HUES64 (cell line): ENCODE measurements at regions not wholly inside any gene's neighbourhood (a gene's known extent, or its start where the extent isn't known, plus 50 kb on each side); places are given as distances from the start of the nearest gene placed in this dataset.
"Not testable (repeated sequence)": the region's sequence is repeated elsewhere in the genome, so short reads cannot be mapped to it uniquely, and the experiment has no call there.

ENCODE experiments used
- H3K27ac ChIP-seq: 2 replicates; pipeline ENCODE4 v1.7.0; 2013; ENCODE audit warnings: low read depth, low read length, inconsistent platforms
- H3K27me3 ChIP-seq: 2 replicates; pipeline ENCODE4 v1.6.1; 2013; ENCODE audit warnings: mild to moderate bottlenecking, low read length; ENCODE audit not compliant: insufficient read depth
- H3K36me3 ChIP-seq: 2 replicates; pipeline ENCODE4 v1.6.1; 2013; ENCODE audit warnings: mild to moderate bottlenecking, low read length; ENCODE audit not compliant: insufficient read depth
- H3K4me1 ChIP-seq: 2 replicates; pipeline ENCODE4 v1.6.1; 2013; ENCODE audit warnings: mild to moderate bottlenecking, low read length, moderate library complexity; ENCODE audit not compliant: insufficient read depth
- H3K4me3 ChIP-seq: 2 replicates; pipeline ENCODE4 v1.5.1; 2013; ENCODE audit warnings: mild to moderate bottlenecking, low read length, moderate library complexity
- H3K9ac ChIP-seq: 2 replicates; pipeline ENCODE4 v1.6.1; 2013; ENCODE audit warnings: mild to moderate bottlenecking, low read depth, low read length
- H3K9me3 ChIP-seq: 2 replicates; pipeline ENCODE4 v1.6.1; 2013; ENCODE audit warnings: low read depth, low read length; ENCODE audit not compliant: insufficient read depth
- WGBS: fragments of 150-250, 120-280 bp; methylation state at CpG from one replicate; pipeline ENCODE4 v1.1.7; 2013; ENCODE audit warnings: missing lambda C conversion rate; 5-methylcytosine and 5-hydroxymethylcytosine counted together

DNA sequence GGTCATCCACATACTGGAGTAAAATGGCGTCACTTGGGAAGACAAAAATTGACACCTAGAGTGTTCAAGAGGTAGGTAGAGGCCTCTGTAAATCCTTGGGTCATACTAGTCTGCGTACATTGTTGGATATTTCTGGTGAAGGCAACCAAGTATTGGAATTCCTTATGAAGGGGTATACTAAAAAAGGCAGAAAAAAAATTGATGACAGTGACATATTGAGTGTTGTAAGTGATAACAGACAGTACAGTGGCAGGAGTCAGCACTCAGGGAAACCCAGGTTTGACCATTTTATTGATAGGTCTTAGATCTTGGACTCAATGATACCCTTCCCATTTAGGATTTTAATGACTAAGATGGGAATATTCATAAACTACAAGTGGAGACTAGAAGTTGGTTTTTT lies 359.1 kb upstream of the VSTM2A start:
- Histone ChIP-seq H3K4me3 (no peak overlapping the region), H3K9me3 (no peaks in the 10 kb centered on the region), H3K9ac (no peak overlapping the region), H3K36me3 (no peaks in the 10 kb centered on the region), H3K4me1 (peaks cover 3% of the 10 kb centered on the region), H3K27me3 (no peaks in the 10 kb centered on the region), H3K27ac (no peak overlapping the region)
- 44% methylated on average over 2 of the region's 2 CpGs for WGBS

DNA sequence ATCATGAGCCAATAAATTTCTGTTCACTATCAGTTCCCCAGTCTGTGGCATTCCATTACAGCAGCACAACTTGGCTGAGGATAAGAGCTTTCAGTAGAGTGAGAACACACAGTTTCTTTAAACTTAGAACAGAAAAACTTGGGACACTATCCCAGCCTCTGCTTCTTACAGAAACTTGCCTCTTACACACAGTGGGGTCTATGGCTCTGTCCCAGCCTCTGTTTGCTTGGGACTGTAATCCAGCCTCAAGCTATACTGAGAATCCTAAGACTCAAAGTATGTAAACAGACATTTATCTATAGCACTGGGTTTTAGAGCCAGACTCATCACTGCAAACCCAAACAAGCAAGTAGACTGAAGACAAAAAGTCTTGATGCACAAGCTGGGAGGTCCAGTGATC lies 355.8 kb upstream of the VSTM2A start:
- no peaks in the 10 kb centered on the region for H3K9me3 ChIP-seq
- H3K4me1 ChIP-seq: peaks cover 21% of the 10 kb centered on the region
- no peak overlapping the region for H3K27ac ChIP-seq
- no peaks in the 10 kb centered on the region; the same call in 1 of the 2 replicates for H3K27me3 ChIP-seq
- no peaks in the 10 kb centered on the region for H3K36me3 ChIP-seq
- no peak overlapping the region for H3K9ac ChIP-seq
- no peak overlapping the region for H3K4me3 ChIP-seq

DNA sequence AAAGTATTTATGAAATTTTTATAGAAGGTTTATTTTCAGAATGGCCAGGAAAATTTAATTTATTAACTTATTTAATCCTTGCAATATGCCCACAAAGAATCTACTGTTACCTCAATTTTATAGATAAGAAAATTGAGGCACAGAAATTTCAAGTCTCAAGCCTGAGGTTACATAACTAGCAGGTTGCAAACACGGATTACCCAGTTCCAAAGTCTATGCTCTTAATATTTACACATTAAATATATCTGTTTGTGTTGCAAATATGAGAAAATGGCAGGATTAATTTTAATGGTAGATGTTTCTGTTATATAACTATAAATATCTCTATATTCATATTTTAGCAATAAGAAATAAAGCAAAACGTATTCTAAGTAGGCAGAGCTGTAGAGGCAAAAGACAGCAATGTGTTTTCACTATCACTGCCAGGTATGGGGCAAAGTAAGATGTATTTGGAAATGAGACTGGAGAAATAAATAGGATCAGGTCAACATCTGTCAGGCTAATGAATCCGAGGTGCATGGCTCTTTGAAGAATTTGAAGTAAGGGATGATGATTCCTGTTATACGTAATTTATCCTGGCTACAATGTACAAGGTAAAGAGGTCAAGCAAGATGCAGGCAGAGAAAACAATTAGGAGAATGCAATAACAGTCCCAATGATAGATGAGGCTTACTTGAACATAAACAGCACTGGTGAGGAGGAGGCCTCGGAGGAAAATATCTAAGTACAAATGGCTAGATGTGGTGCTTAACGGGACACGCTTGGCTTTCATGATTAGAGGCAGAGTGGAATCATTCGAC lies 354.1 kb upstream of the VSTM2A start:
- WGBS: 93% methylated on average over 7 of the region's 8 CpGs
- Histone ChIP-seq H3K4me1 (peaks cover 21% of the 10 kb centered on the region), H3K9ac (no peak overlapping the region), H3K9me3 (no peaks in the 10 kb centered on the region), H3K27ac (no peak overlapping the region), H3K27me3 (no peaks in the 10 kb centered on the region; the same call in 1 of the 2 replicates), H3K4me3 (no peak overlapping the region), H3K36me3 (no peaks in the 10 kb centered on the region)

DNA sequence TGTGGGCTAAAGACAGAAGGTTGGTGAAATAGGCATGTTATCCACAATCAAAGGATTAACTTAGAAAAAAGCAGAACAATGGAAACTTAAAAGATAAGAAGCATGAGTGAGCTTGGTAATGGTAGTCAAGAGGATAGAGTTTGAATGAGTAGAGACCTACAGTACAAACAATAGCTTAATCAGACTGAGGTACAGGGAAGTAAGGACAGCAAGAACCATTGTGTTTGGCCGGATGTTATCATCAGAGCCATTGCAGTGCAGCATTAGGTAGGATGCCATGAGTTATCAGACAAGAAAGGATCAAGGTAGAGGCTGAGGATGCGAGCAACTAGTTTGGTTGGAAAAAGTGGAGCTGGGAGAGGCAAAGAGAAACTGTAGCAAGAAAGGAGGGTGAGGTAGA lies 353.3 kb upstream of the VSTM2A start:
- no peak overlapping the region for H3K4me3 ChIP-seq
- WGBS: 84% methylated on average over 2 of the region's 2 CpGs
- no peak overlapping the region for H3K9ac ChIP-seq
- H3K27ac ChIP-seq: peak overlapping the region; percentile 35; the same call in 1 of the 2 replicates
- no peaks in the 10 kb centered on the region; the same call in 1 of the 2 replicates for H3K27me3 ChIP-seq
- H3K4me1 ChIP-seq: peaks cover 21% of the 10 kb centered on the region
- no peaks in the 10 kb centered on the region for H3K36me3 ChIP-seq
- H3K9me3 ChIP-seq: no peaks in the 10 kb centered on the region

DNA sequence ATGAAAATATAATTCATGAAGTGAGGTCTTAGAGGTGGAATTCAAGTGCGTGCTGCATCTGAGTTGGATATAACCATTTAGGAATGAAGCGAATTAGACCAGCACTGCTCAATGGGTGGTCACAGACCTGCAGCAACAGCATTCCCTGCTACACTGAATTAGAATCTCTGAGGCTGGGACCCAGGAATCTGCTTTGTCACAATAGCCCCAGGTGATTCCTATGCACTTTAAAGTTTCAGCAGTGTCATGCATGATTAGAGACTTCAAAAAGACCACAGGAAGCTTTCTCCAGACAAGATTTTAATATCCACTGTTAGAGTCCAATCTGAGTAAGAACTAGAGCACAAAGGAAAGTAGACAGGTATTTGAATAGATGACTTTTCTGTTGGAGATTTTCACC lies 352.8 kb upstream of the VSTM2A start:
- Histone ChIP-seq H3K27ac (peak overlapping the region; percentile 35; the same call in 1 of the 2 replicates), H3K27me3 (no peaks in the 10 kb centered on the region; the same call in 1 of the 2 replicates), H3K4me3 (0 out of 2 replicates have a peak overlapping the region, but pooled peaks have one; percentile 12), H3K4me1 (peaks cover 21% of the 10 kb centered on the region), H3K9me3 (no peaks in the 10 kb centered on the region), H3K36me3 (no peaks in the 10 kb centered on the region), H3K9ac (no peak overlapping the region)
- WGBS: 39% methylated on average over 2 of the region's 2 CpGs

DNA sequence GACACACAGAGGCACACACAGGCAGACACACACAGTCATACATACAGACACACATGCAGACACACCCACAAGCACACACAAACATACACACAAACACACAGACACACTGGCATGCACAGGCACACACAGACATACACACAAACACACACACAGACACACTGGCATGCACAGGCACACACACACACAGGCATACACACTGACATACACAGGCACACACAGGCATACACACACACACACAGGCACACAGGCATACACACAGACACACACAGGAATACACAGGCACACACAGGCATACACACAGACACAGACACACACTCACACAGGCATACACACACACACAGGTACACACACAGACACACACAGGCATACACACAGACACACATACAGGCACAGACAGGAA lies 340.7 kb upstream of the VSTM2A start:
- Histone ChIP-seq H3K9ac (no peak overlapping the region), H3K36me3 (peaks cover 3% of the 10 kb centered on the region; the same call in 1 of the 2 replicates), H3K4me3 (no peak overlapping the region), H3K4me1 (no peaks in the 10 kb centered on the region), H3K9me3 (peaks cover 18% of the 10 kb centered on the region), H3K27ac (no peak overlapping the region), H3K27me3 (no peaks in the 10 kb centered on the region)

DNA sequence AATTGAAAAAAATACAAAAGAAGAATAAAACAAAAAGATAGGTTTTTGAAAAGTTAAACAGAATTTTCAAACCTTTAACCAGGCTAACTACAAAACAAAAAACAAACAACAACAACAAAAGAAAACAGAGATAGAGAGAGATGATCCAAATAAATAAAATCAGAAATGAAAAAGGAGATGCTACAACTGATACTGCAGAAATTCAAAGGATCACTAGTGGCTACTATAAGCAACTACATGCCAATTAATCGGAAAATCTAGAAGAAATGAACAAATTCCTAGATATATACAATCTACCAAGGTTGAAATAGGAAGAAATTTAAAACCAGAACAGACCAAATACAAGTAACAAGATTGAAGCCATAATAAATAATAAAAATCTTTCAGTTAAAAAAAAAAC lies 326.8 kb upstream of the VSTM2A start:
- Histone ChIP-seq H3K27ac (no peak overlapping the region), H3K4me1 (no peaks in the 10 kb centered on the region), H3K36me3 (no peaks in the 10 kb centered on the region), H3K9ac (no peak overlapping the region), H3K4me3 (no peak overlapping the region), H3K27me3 (no peaks in the 10 kb centered on the region), H3K9me3 (peaks cover 45% of the 10 kb centered on the region)
- WGBS: 100% methylated on average over 1 of the region's 1 CpG

DNA sequence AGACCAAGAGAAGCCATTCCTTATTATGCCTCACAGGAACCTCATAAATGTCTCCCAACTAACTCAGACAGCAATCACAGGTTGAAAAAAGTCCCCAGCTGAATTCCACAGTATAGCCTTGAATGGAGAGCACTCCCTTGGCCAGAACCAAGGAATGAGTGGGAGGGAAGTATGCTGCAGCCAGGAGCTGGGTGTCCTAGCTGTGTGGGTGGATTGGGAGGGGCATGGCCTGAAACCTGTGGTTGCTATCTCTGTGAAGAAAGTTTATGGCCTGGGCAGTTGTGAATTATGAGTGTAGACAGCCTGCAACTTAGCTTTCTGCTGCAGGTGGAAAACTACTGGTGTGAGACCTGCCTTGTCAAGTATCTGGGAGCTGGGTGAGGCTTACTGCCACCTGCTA lies 316.1 kb upstream of the VSTM2A start:
- H3K9me3 ChIP-seq, H3K4me3 ChIP-seq, H3K27ac ChIP-seq, H3K27me3 ChIP-seq, H3K9ac ChIP-seq, H3K36me3 ChIP-seq, H3K4me1 ChIP-seq: not testable (repeated sequence)

DNA sequence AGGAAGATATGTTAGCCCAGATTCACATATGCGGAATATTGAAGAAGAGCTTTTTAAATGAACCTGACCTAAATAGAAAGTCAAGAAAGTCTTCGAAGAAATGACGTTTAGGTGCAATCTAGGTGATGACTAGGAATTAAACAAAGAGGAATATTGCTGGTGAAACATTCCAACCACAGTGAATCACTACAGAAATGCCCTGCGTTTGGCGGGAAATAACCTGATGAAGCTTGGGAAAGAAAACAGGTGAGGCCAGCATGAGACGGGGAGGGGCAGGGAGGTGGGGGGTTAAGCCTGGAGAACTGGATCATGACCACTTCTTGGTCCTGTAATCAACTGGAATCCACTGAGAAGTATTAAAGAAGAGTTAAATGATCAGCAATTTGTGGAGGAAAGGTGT lies 299.4 kb upstream of the VSTM2A start:
- H3K9me3 ChIP-seq: no peaks in the 10 kb centered on the region
- H3K4me3 ChIP-seq: no peak overlapping the region
- no peaks in the 10 kb centered on the region for H3K27me3 ChIP-seq
- no peak overlapping the region for H3K27ac ChIP-seq
- H3K9ac ChIP-seq: no peak overlapping the region
- no peaks in the 10 kb centered on the region for H3K36me3 ChIP-seq
- WGBS: 97% methylated on average over 6 of the region's 6 CpGs
- H3K4me1 ChIP-seq: no peaks in the 10 kb centered on the region

DNA sequence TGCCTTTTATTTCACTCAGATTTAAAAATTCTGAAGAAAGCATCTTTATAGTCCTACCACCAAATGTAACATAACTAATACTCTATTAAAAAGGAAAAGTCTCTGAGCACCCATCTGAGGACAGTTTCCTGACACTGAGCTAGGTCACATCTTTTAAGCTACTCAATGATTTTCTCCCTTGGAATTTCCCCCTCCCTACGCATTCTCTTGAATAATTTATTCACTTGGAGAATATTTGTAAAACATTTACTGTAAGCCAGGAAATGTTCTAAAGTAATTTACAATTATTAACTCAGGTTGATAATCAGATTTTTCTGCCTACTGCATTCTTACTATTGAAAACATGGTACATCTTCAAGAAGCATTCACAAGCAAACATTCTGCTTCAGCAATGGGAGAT lies 297.2 kb upstream of the VSTM2A start:
- H3K36me3 ChIP-seq: no peaks in the 10 kb centered on the region
- H3K4me1 ChIP-seq: no peaks in the 10 kb centered on the region
- 100% methylated on average over 1 of the region's 1 CpG for WGBS
- H3K27me3 ChIP-seq: no peaks in the 10 kb centered on the region
- H3K9ac ChIP-seq: no peak overlapping the region
- H3K27ac ChIP-seq: no peak overlapping the region
- no peaks in the 10 kb centered on the region for H3K9me3 ChIP-seq
- no peak overlapping the region for H3K4me3 ChIP-seq

DNA sequence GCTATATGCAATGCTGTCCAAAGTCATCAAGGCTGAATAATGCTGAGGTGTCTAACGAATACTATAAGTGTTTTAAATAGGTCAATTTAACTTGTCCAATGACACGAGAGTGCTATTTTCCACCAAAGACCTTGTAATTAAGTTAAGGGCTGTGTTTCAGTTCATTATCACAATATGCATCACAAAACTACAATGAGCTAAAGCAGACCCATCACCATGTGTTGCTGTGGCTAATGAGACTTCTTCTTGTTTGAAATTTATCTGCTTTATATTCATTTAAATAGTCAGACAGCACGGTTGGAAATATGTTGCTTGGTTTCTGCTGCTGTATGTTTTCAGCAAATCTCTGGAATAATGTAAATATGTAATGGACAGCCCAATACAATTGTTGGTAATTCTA lies 292.5 kb upstream of the VSTM2A start:
- no peaks in the 10 kb centered on the region for H3K27me3 ChIP-seq
- no peaks in the 10 kb centered on the region for H3K4me1 ChIP-seq
- H3K36me3 ChIP-seq: no peaks in the 10 kb centered on the region
- no peaks in the 10 kb centered on the region for H3K9me3 ChIP-seq
- 97% methylated on average over 3 of the region's 3 CpGs for WGBS
- no peak overlapping the region for H3K27ac ChIP-seq
- no peak overlapping the region for H3K9ac ChIP-seq
- no peak overlapping the region for H3K4me3 ChIP-seq
